A549 (cell line): ENCODE measurements at regions not wholly inside any gene's neighbourhood (a gene's known extent, or its start where the extent isn't known, plus 50 kb on each side); places are given as distances from the start of the nearest gene placed in this dataset.

Experiments used
- ATAC-seq, 2 experiments: fragments of 200-7000 bp in 1 of 2; fragments of >200 bp in 1 of 2; cut with Nextera tagmentation in 1 of 2; cut with Tn5 transposase in 1 of 2; 3 replicates each; pipeline versions ENCODE4 v1.8.0 to v1.9.1; 2018 to 2020; ENCODE audit warnings: mild to moderate bottlenecking in 1 of 2, moderate library complexity in 1 of 2
- CTCF ChIA-PET: fragments of 300-600 bp; sonication (Branson Sonifier 250); formaldehyde crosslinking; extraction: SDS; loops from one replicate; lab custom pipeline; 2021; ENCODE audit warnings: antibody characterized with exemption, inconsistent platforms; lab: Yijun Ruan, JAX
- POLR2A ChIA-PET: fragments of 350-600 bp; formaldehyde crosslinking; extraction: SDS; loops from one replicate; lab custom pipeline; 2021; ENCODE audit warnings: antibody characterized with exemption, inconsistent platforms; lab: Yijun Ruan, JAX
- DNase-seq, 2 experiments: peaks; one replicate each; pipeline versions ENCODE4 v3.0.0 to v3.0.0-alpha.2; 2011 to 2016; ENCODE audit warnings: low read depth in 1 of 2, low spot score in 1 of 2
- FAIRE-seq: peaks from 2 replicates; lab custom pipeline; 2011; peaks lifted over from hg19 to GRCh38; lab: Jason Lieb, UNC
- H3K27ac ChIP-seq, 2 experiments: fragments of >200 bp; sonication (Bioruptor Twin); formaldehyde crosslinking; 3 replicates each; pipeline ENCODE4 v1.5.1; 2016 to 2017
- H3K4me1 ChIP-seq: fragments of >200 bp; sonication (Bioruptor Twin); formaldehyde crosslinking; 3 replicates; pipeline ENCODE4 v1.6.1; 2016
- H3K4me2 ChIP-seq: fragments of >200 bp; sonication (Bioruptor Twin); formaldehyde crosslinking; 3 replicates; pipeline ENCODE4 v1.6.1; 2016
- H3K4me3 ChIP-seq: fragments of >200 bp; sonication (Bioruptor Twin); formaldehyde crosslinking; 3 replicates; pipeline ENCODE4 v1.5.1; 2016
- H3K9me3 ChIP-seq: fragments of >200 bp; sonication (Bioruptor Twin); formaldehyde crosslinking; 3 replicates; pipeline ENCODE4 v1.6.1; 2016
- BCL3 ChIP-seq: fragments of >200 bp; sonication (Bioruptor Twin); formaldehyde crosslinking; IDR thresholded peaks from 3 replicates; pipeline ENCODE4 v1.6.1; 2016
- CHD4 ChIP-seq: fragments of 200-600 bp; sonication (generic); IDR thresholded peaks from 2 replicates; pipeline ENCODE4 v1.6.1; 2016; ENCODE audit warnings: antibody characterized with exemption, mild to moderate bottlenecking, borderline replicate concordance
- CTCF ChIP-seq: fragments of >200 bp; sonication (Bioruptor Twin); formaldehyde crosslinking; IDR thresholded peaks from 3 replicates; pipeline ENCODE4 v1.5.1; 2016
- EP300 ChIP-seq, 2 experiments: fragments of >200 bp; sonication (Bioruptor Twin); formaldehyde crosslinking; IDR thresholded peaks; 2 replicates in 1 of 2; 3 replicates in 1 of 2; pipeline ENCODE4 v1.6.1; 2016 to 2017
- GATA3 ChIP-seq: IDR thresholded peaks from 2 replicates; pipeline ENCODE4 v1.6.1; 2012; ENCODE audit warnings: borderline replicate concordance
- HDAC2 ChIP-seq: fragments of 200-600 bp; sonication (generic); IDR thresholded peaks from 2 replicates; pipeline ENCODE4 v1.6.1; 2016
- HOXB5 ChIP-seq: fragments of 250-450 bp; sonication (Bioruptor Pico); IDR thresholded peaks from 2 replicates; pipeline ENCODE4 v1.5.0; 2020; ENCODE audit warnings: mild to moderate bottlenecking, moderate library complexity
- JUNB ChIP-seq: fragments of >200 bp; sonication (Bioruptor Twin); formaldehyde crosslinking; IDR thresholded peaks from 2 replicates; pipeline ENCODE4 v1.6.1; 2016
- MAX ChIP-seq: IDR thresholded peaks from 2 replicates; pipeline ENCODE4 v1.6.1; 2012
- MYC ChIP-seq: IDR thresholded peaks from 2 replicates; pipeline ENCODE4 v1.6.1; 2012; ENCODE audit warnings: mild to moderate bottlenecking, inconsistent platforms, low read length, improper control_type of control experiment, borderline replicate concordance
- PBX3 ChIP-seq: IDR thresholded peaks from 2 replicates; pipeline ENCODE4 v1.6.1; 2012
- RAD21 ChIP-seq, 2 experiments: fragments of >200 bp in 1 of 2; sonication (Bioruptor Twin) in 1 of 2; formaldehyde crosslinking in 1 of 2; IDR thresholded peaks in 1 of 2; conservative IDR thresholded peaks in 1 of 2; 2 replicates in 1 of 2; 3 replicates in 1 of 2; pipeline ENCODE4 v1.6.1; 2012 to 2018; ENCODE audit warnings: inconsistent platforms in 1 of 2
- RARB ChIP-seq: fragments of 250-450 bp; sonication (Bioruptor Pico); IDR thresholded peaks from 2 replicates; pipeline ENCODE4 v1.8.0; 2021; ENCODE audit warnings: mild to moderate bottlenecking, moderate library complexity
- SMC3 ChIP-seq: fragments of >200 bp; sonication (Bioruptor Twin); formaldehyde crosslinking; IDR thresholded peaks from 3 replicates; pipeline ENCODE4 v1.6.1; 2018; ENCODE audit warnings: inconsistent platforms
- SREBF2 ChIP-seq: fragments of 450-650 bp; IDR thresholded peaks from 2 replicates; pipeline ENCODE4 v1.6.1; 2014; ENCODE audit warnings: mild to moderate bottlenecking, moderate library complexity
- TFCP2L1 ChIP-seq: fragments of 250-450 bp; sonication (Bioruptor Pico); IDR thresholded peaks from 2 replicates; pipeline ENCODE4 v1.5.0; 2021; ENCODE audit warnings: mild to moderate bottlenecking
- ZFP36 ChIP-seq: fragments of 450-650 bp; IDR thresholded peaks from 2 replicates; pipeline ENCODE4 v1.6.1; 2014; ENCODE audit warnings: borderline replicate concordance; ENCODE audit not compliant: partially characterized antibody
- WGBS: methylation state at CpG from one replicate; pipeline ENCODE4 v1.1.6; 2017; ENCODE audit errors: missing lambda C conversion rate; 5-methylcytosine and 5-hydroxymethylcytosine counted together
- TF ChIP-seq, protein P1 (sequence below): fragments of >200 bp; sonication (Bioruptor Twin); formaldehyde crosslinking; IDR thresholded peaks from 2 replicates; pipeline ENCODE4 v1.6.1; 2016
- TF ChIP-seq, protein P2 (sequence below): fragments of 250-450 bp; sonication (Bioruptor Pico); IDR thresholded peaks from 2 replicates; pipeline ENCODE4 v1.5.0; 2020; ENCODE audit warnings: low read depth, mild to moderate bottlenecking, moderate library complexity
- TF ChIP-seq, protein P3 (sequence below): fragments of 200-600 bp; sonication (generic); IDR thresholded peaks from 2 replicates; pipeline ENCODE4 v1.6.1; 2016; ENCODE audit warnings: antibody characterized with exemption, mild to moderate bottlenecking, moderate library complexity

DNA sequence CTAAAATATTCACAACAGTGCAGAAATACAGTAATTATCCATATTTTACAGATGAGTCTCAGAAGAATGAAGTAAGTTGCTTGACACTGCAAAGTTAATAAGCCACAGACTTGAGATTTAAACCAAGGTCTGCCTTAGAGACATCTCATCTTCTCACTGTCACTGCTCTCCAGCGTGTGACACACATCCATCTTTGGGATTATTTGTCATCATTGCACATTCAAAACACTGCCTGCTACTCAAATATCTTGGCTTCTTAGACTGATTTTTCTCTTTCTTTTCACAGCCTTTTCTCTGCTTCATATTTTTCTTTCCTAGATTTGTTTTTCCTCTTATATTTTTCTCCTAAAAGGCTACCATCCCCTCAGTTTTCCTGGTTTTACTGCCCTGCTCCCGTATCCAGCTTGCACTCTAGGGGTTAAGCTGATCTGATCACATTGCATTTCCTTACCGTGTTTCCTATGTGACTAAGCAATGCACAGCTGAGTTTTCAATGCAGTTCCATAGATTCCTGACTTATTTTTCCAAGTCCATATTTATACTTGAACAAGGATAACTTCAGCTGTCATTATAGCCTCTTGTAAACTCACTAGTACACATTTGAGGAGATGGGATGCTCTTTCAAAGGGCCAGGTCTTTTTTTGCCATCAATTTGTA, 353.0 kb downstream of the PLK2 start:
- no peak for ATAC-seq
- CTCF ChIA-PET, result interaction anchor here (0.6 kb wide), 1 partner anchor 219 kb away, joined by 3 read pairs; no protein-coding TSS in a partner anchor
- Histone ChIP-seq H3K4me1 (no peaks in the 10 kb centered on the region), H3K4me2 (no peak overlapping the region), H3K9me3 (no peaks in the 10 kb centered on the region), H3K4me3 (no peak overlapping the region), H3K27ac (no peak overlapping the region)
- TF ChIP-seq RARB, result no peak
- TF ChIP-seq, protein P1, sequence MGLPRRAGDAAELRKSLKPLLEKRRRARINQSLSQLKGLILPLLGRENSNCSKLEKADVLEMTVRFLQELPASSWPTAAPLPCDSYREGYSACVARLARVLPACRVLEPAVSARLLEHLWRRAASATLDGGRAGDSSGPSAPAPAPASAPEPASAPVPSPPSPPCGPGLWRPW, result no peak
- no peak for TF ChIP-seq HDAC2
- TF ChIP-seq RAD21 (conservative IDR thresholded peaks at IDR 0.05 in 1 of 2, IDR thresholded peaks at IDR 0.05 in 1 of 2), result no peak
- no peak for TF ChIP-seq BCL3
- TF ChIP-seq JUNB, result no peak
- TF ChIP-seq, protein P2, sequence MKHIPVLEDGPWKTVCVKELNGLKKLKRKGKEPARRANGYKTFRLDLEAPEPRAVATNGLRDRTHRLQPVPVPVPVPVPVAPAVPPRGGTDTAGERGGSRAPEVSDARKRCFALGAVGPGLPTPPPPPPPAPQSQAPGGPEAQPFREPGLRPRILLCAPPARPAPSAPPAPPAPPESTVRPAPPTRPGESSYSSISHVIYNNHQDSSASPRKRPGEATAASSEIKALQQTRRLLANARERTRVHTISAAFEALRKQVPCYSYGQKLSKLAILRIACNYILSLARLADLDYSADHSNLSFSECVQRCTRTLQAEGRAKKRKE, result no peak
- no peak for TF ChIP-seq TFCP2L1 (CRISPR knock-in tag)
- TF ChIP-seq, protein P3, sequence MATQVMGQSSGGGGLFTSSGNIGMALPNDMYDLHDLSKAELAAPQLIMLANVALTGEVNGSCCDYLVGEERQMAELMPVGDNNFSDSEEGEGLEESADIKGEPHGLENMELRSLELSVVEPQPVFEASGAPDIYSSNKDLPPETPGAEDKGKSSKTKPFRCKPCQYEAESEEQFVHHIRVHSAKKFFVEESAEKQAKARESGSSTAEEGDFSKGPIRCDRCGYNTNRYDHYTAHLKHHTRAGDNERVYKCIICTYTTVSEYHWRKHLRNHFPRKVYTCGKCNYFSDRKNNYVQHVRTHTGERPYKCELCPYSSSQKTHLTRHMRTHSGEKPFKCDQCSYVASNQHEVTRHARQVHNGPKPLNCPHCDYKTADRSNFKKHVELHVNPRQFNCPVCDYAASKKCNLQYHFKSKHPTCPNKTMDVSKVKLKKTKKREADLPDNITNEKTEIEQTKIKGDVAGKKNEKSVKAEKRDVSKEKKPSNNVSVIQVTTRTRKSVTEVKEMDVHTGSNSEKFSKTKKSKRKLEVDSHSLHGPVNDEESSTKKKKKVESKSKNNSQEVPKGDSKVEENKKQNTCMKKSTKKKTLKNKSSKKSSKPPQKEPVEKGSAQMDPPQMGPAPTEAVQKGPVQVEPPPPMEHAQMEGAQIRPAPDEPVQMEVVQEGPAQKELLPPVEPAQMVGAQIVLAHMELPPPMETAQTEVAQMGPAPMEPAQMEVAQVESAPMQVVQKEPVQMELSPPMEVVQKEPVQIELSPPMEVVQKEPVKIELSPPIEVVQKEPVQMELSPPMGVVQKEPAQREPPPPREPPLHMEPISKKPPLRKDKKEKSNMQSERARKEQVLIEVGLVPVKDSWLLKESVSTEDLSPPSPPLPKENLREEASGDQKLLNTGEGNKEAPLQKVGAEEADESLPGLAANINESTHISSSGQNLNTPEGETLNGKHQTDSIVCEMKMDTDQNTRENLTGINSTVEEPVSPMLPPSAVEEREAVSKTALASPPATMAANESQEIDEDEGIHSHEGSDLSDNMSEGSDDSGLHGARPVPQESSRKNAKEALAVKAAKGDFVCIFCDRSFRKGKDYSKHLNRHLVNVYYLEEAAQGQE, result no peak
- no peak for TF ChIP-seq ZFP36
- POLR2A ChIA-PET, result no interaction called here
- DNase-seq, result no peak
- FAIRE-seq, result no peak
- 74% methylated on average over 3 of the region's 3 CpGs for whole genome bisulfite sequencing

DNA sequence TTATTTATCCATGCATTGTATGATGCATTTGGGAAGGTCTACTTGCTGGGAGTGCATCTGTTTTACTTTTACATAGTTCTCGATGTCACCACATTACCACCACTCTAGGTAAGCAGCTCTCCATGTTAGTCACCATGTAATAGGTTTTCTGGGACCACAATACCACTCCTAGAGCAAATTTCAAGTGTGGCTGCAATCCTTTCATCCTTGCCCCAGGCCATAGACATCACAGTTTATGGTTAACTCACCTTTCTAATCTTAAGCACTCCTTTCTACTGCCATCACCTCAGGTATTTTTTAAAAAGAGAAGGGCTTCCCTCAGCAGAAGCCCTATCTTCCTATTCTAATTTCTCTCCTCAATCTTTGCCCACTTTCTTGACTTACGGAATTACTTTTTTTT, 354.1 kb downstream of the PLK2 start:
- no peak for FAIRE-seq
- no peak overlapping the region for H3K4me3 ChIP-seq
- TF ChIP-seq CHD4 (no peak), PBX3 (no peak), MAX (no peak), MYC (no peak), CTCF (no peak), BCL3 (no peak), SMC3 (no peak), GATA3 (no peak), SREBF2 (no peak), JUNB (no peak), EP300 (IDR thresholded peaks at IDR 0.05) (no peak), HOXB5 (CRISPR knock-in tag) (no peak)
- TF ChIP-seq, all 56 proteins: peak for 0
- 76% methylated on average over 2 of the region's 2 CpGs for WGBS
- ChIA-PET POLR2A (no interaction called here), CTCF (no interaction called here)
- Histone ChIP-seq H3K4me2 (no peak overlapping the region), H3K4me1 (no peaks in the 10 kb centered on the region), H3K27ac (no peak overlapping the region), H3K9me3 (no peaks in the 10 kb centered on the region)
- ATAC-seq (no peak), DNase-seq (no peak)
